HG03469 (cell line): ENCODE measurements at regions not wholly inside any gene's neighbourhood (a gene's known extent, or its start where the extent isn't known, plus 50 kb on each side); places are given as distances from the start of the nearest gene placed in this dataset.

Experiments used
- ATAC-seq: cut with Tn5 transposase; IDR thresholded peaks from one replicate; pipeline ENCODE4 v1.9.1; 2021; ENCODE audit warnings: mild to moderate bottlenecking, moderate library complexity, moderate number of reproducible peaks; ENCODE audit not compliant: unreplicated experiment

GRCh38 chr5:60209146-60209840 lies 315.8 kb upstream of the PDE4D start:
- no peak for ATAC-seq

GRCh38 chr5:60208716-60209115 lies 315.2 kb upstream of the PDE4D start:
- ATAC-seq = no peak

GRCh38 chr5:60207040-60207439 lies 313.5 kb upstream of the PDE4D start:
- ATAC-seq = peak; percentile 96

GRCh38 chr5:60206234-60206633 lies 312.7 kb upstream of the PDE4D start:
- no peak for ATAC-seq

- ATAC-seq = no peak
Observed at GRCh38 chr5:60205071-60205470, 311.5 kb upstream of the PDE4D start.

- ATAC-seq = no peak
Observed at GRCh38 chr5:60196385-60197113, 303.0 kb upstream of the PDE4D start.

- no peak for ATAC-seq
Observed at GRCh38 chr5:60195551-60195950, 302.0 kb upstream of the PDE4D start.

GRCh38 chr5:60195083-60195482 lies 301.6 kb upstream of the PDE4D start:
- ATAC-seq = no peak

GRCh38 chr5:60185231-60186099 lies 291.9 kb upstream of the PDE4D start:
- no peak for ATAC-seq

GRCh38 chr5:60184606-60185005 lies 291.1 kb upstream of the PDE4D start:
- ATAC-seq = no peak

GRCh38 chr5:60183881-60184280 lies 290.4 kb upstream of the PDE4D start:
- ATAC-seq = no peak

- no peak for ATAC-seq
Observed at GRCh38 chr5:60178101-60178500, 284.6 kb upstream of the PDE4D start.

- ATAC-seq = no peak
Observed at GRCh38 chr5:60177596-60177995, 284.1 kb upstream of the PDE4D start.

GRCh38 chr5:60173667-60174066 lies 280.1 kb upstream of the PDE4D start:
- ATAC-seq = no peak

- ATAC-seq = no peak
Observed at GRCh38 chr5:60163762-60164161, 270.2 kb upstream of the PDE4D start.

- no peak for ATAC-seq
Observed at GRCh38 chr5:60162441-60162840, 268.9 kb upstream of the PDE4D start.

GRCh38 chr5:60161340-60161934 lies 267.9 kb upstream of the PDE4D start:
- no peak for ATAC-seq

GRCh38 chr5:60149081-60149480 lies 255.6 kb upstream of the PDE4D start:
- no peak for ATAC-seq

- no peak for ATAC-seq
Observed at GRCh38 chr5:60148366-60148765, 254.8 kb upstream of the PDE4D start.

GRCh38 chr5:60147791-60148190 lies 254.3 kb upstream of the PDE4D start:
- no peak for ATAC-seq

- no peak for ATAC-seq
Observed at GRCh38 chr5:60143942-60144549, 250.5 kb upstream of the PDE4D start.
